HCT116 (cell line): ENCODE measurements at regions not wholly inside any gene's neighbourhood (a gene's known extent, or its start where the extent isn't known, plus 50 kb on each side); places are given as distances from the start of the nearest gene placed in this dataset.

Experiments
- ATAC-seq: fragments of 200-7000 bp; cut with Tn5 transposase; 2 replicates; pipeline ENCODE4 v1.9.1; 2020; ENCODE audit warnings: mild to moderate bottlenecking, moderate library complexity
- BruUV-seq: library from RNA; stranded (reverse); fragments of 400-500 nt; replicated peaks from 2 replicates; lab custom pipeline; 2021; lab: Mats Ljungman, UMichigan
- CTCF ChIA-PET: fragments of 300-600 bp; sonication (Branson Sonifier 250); formaldehyde crosslinking; loops from one replicate; lab custom pipeline; 2021; ENCODE audit warnings: antibody characterized with exemption; lab: Charles Lee
- POLR2A ChIA-PET: fragments of 300-600, 350-600 bp; sonication (Branson Sonifier 250); formaldehyde crosslinking; loops from one replicate; lab custom pipeline; 2021; ENCODE audit warnings: antibody characterized with exemption; lab: Charles Lee
- RAD21 ChIA-PET, 2 experiments: fragments of 300-600 bp; sonication (Branson Sonifier 250); formaldehyde crosslinking; loops; one replicate each; lab custom pipeline; 2023; ENCODE audit warnings: low total read pairs in 2 of 2; ENCODE audit not compliant: uncharacterized antibody in 2 of 2, unreplicated experiment in 2 of 2, low non-redundant PET in 1 of 2; lab: Charles Lee
- DNase-seq: peaks from one replicate; pipeline ENCODE4 v3.0.0-alpha.2; 2010; ENCODE audit warnings: low read depth, low spot score
- H2AFZ ChIP-seq: fragments of 200-600 bp; shearing (Covaris generic), sonication (generic); 2 replicates; pipeline ENCODE4 v1.6.1; 2017; ENCODE audit warnings: low read depth, mixed run types, mixed read lengths, antibody characterized with exemption, low read length; ENCODE audit not compliant: poor library complexity, severe bottlenecking
- H3K27ac ChIP-seq: 2 replicates; pipeline ENCODE4 v1.5.1; 2012; ENCODE audit warnings: low read depth, low read length
- H3K27me3 ChIP-seq: fragments of 200-600 bp; sonication (generic); 2 replicates; pipeline ENCODE4 v1.6.1; 2016; ENCODE audit warnings: mixed run types, low read length, mixed read lengths; ENCODE audit not compliant: insufficient read depth
- H3K36me3 ChIP-seq, 2 experiments: fragments of 200-500 bp in 1 of 2; fragments of 200-600 bp in 1 of 2; sonication (Bioruptor generic) in 1 of 2; sonication (generic) in 1 of 2; 2 replicates each; pipeline versions ENCODE4 v1.5.1 to v1.6.1; 2014 to 2016; ENCODE audit warnings: low read length in 2 of 2, inconsistent platforms in 1 of 2, mixed read lengths in 1 of 2, mixed run types in 1 of 2; ENCODE audit not compliant: insufficient read depth in 2 of 2, control insufficient read depth in 1 of 2
- H3K4me1 ChIP-seq, 2 experiments: fragments of 200-600 bp in 1 of 2; sonication (generic) in 1 of 2; 2 replicates each; pipeline versions ENCODE4 v1.5.1 to v1.6.1; 2012 to 2017; ENCODE audit warnings: low read length in 2 of 2, inconsistent platforms in 1 of 2, mild to moderate bottlenecking in 1 of 2, mixed read lengths in 1 of 2, mixed run types in 1 of 2, moderate library complexity in 1 of 2; ENCODE audit not compliant: insufficient read depth in 2 of 2, control insufficient read depth in 1 of 2
- H3K4me2 ChIP-seq: fragments of 200-600 bp; sonication (generic); 2 replicates; pipeline ENCODE4 v1.6.1; 2017; ENCODE audit warnings: mixed run types, low read length, mixed read lengths
- H3K4me3 ChIP-seq, 2 experiments: fragments of 200-600 bp in 1 of 2; sonication (generic) in 1 of 2; replicated peaks in 1 of 2; 2 replicates each; pipeline ENCODE4 v1.5.1; 2011 to 2016; ENCODE audit warnings: low read length in 2 of 2, control low read depth in 1 of 2, low read depth in 1 of 2, mild to moderate bottlenecking in 1 of 2, mixed read lengths in 1 of 2, mixed run types in 1 of 2
- H3K79me2 ChIP-seq: fragments of 200-600 bp; sonication (generic); 2 replicates; pipeline ENCODE4 v1.6.1; 2017; ENCODE audit warnings: mild to moderate bottlenecking, mixed run types, low read length, moderate library complexity, mixed read lengths; ENCODE audit not compliant: insufficient read depth
- H3K9ac ChIP-seq: fragments of 200-600 bp; sonication (generic); 2 replicates; pipeline ENCODE4 v1.6.1; 2016; ENCODE audit warnings: low read length, mixed read lengths
- H3K9me2 ChIP-seq: fragments of 200-600 bp; sonication (generic), shearing (Covaris generic); 2 replicates; pipeline ENCODE4 v1.6.1; 2017; ENCODE audit warnings: mixed run types, mild to moderate bottlenecking, moderate library complexity; ENCODE audit not compliant: insufficient read depth
- H3K9me3 ChIP-seq, 2 experiments: fragments of 200-500 bp in 1 of 2; fragments of 200-600 bp in 1 of 2; sonication (Bioruptor generic) in 1 of 2; sonication (generic) in 1 of 2; 2 replicates each; pipeline ENCODE4 v1.6.1; 2014 to 2017; ENCODE audit warnings: low read length in 2 of 2, mixed read lengths in 2 of 2, inconsistent platforms in 1 of 2, low read depth in 1 of 2, mild to moderate bottlenecking in 1 of 2, mixed run types in 1 of 2, moderate library complexity in 1 of 2; ENCODE audit not compliant: control insufficient read depth in 1 of 2, insufficient read depth in 1 of 2
- H4K20me1 ChIP-seq: fragments of 200-600 bp; sonication (generic), shearing (Covaris generic); 2 replicates; pipeline ENCODE4 v1.6.1; 2017; ENCODE audit warnings: mixed run types, mild to moderate bottlenecking, moderate library complexity; ENCODE audit not compliant: insufficient read depth
- CBX3 ChIP-seq: IDR thresholded peaks from 2 replicates; pipeline ENCODE4 v1.6.1; 2012; ENCODE audit warnings: low read depth
- CEBPB ChIP-seq: IDR thresholded peaks from 2 replicates; pipeline ENCODE4 v1.6.1; 2012; ENCODE audit warnings: low read depth
- ELF1 ChIP-seq: IDR thresholded peaks from 2 replicates; pipeline ENCODE4 v1.6.1; 2012; ENCODE audit warnings: low read depth, borderline replicate concordance
- EZH2 ChIP-seq: fragments of 200-600 bp; sonication (generic); IDR thresholded peaks from 2 replicates; pipeline ENCODE4 v1.6.1; 2017; ENCODE audit warnings: antibody characterized with exemption, mixed run types
- EZH2phosphoT487 ChIP-seq: fragments of 200-600 bp; IDR thresholded peaks from 2 replicates; pipeline ENCODE4 v1.6.1; 2018; ENCODE audit warnings: antibody characterized with exemption, borderline replicate concordance
- FOSL1 ChIP-seq: IDR thresholded peaks from 2 replicates; pipeline ENCODE4 v1.6.1; 2012; ENCODE audit warnings: low read depth
- JUND ChIP-seq: IDR thresholded peaks from 2 replicates; pipeline ENCODE4 v1.6.1; 2012
- POLR2A ChIP-seq: IDR thresholded peaks from 2 replicates; pipeline ENCODE4 v1.7.0; 2011; ENCODE audit warnings: borderline replicate concordance; ENCODE audit not compliant: insufficient read depth, insufficient read length; ENCODE audit errors: extremely low read depth
- POLR2AphosphoS5 ChIP-seq: IDR thresholded peaks from 2 replicates; pipeline ENCODE4 v1.6.1; 2011; ENCODE audit warnings: mild to moderate bottlenecking, low read depth, low read length, moderate library complexity
- RAD21 ChIP-seq: IDR thresholded peaks from 2 replicates; pipeline ENCODE4 v1.6.1; 2012; ENCODE audit warnings: low read depth, mild to moderate bottlenecking
- SIN3A ChIP-seq: IDR thresholded peaks from 2 replicates; pipeline ENCODE4 v1.6.1; 2012; ENCODE audit warnings: low read depth
- SP1 ChIP-seq: IDR thresholded peaks from 2 replicates; pipeline ENCODE4 v1.6.1; 2012; ENCODE audit warnings: low read depth
- SRF ChIP-seq: IDR thresholded peaks from 2 replicates; pipeline ENCODE4 v1.6.1; 2012; ENCODE audit warnings: low read depth
- ZFX ChIP-seq: fragments of 450-650 bp; IDR thresholded peaks from 2 replicates; pipeline ENCODE4 v1.6.1; 2017
- ZNF274 ChIP-seq: fragments of 200-500 bp; sonication (Bioruptor generic); IDR thresholded peaks from 2 replicates; pipeline ENCODE4 v1.6.1; 2014; ENCODE audit warnings: mild to moderate bottlenecking, low read depth, low read length, inconsistent platforms
- intact Hi-C: fragments of 100-400 bp; cut with micrococcal nuclease; formaldehyde crosslinking; loops from 2 replicates; pipeline ENCODE4 v1.10.0; 2022
- TF ChIP-seq, protein P1 (sequence below): IDR thresholded peaks from 2 replicates; pipeline ENCODE4 v1.6.1; 2012
- TF ChIP-seq, protein P2 (sequence below), 3 experiments: fragments of 200-600 bp in 1 of 3; sonication (generic) in 1 of 3; IDR thresholded peaks in 2 of 3; conservative IDR thresholded peaks in 1 of 3; 2 replicates each; pipeline ENCODE4 v1.5.1; 2012 to 2017; ENCODE audit warnings: low read depth in 2 of 3, low read length in 2 of 3, antibody characterized with exemption in 1 of 3, borderline replicate concordance in 1 of 3, control low read depth in 1 of 3, mild to moderate bottlenecking in 1 of 3, mixed read lengths in 1 of 3, mixed run types in 1 of 3, moderate library complexity in 1 of 3; ENCODE audit not compliant: insufficient read depth in 1 of 3
- TF ChIP-seq, protein P3 (sequence below): IDR thresholded peaks from 2 replicates; pipeline ENCODE4 v1.6.1; 2011; ENCODE audit warnings: mild to moderate bottlenecking, low read length, moderate library complexity; ENCODE audit not compliant: insufficient replicate concordance; ENCODE audit errors: extremely low read depth

DNA sequence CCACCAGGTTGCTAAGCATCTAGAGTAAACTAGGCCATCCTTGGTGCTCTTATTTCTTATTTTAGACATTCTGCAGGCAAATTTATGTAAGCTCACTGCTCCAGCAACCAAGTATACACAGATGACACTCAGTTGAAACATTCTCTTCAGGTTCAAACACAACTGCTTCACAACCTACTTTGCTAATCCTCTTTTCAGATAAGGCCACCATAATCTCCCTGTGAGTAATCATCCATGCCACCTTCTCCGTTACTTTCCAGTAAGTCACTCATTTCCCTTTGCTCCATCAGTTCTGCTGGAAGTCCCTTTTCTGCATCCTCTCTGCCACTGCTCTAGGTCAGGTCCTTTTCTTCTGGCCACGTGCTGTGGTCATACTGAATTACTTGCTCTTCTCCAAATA, 120.2 kb upstream of the WDFY3 start (continued):
- no peak for TF ChIP-seq ZNF274
- TF ChIP-seq SP1: no peak
- TF ChIP-seq ZFX: no peak
- no peak for TF ChIP-seq CBX3
- no peak for TF ChIP-seq EZH2
- no peak for TF ChIP-seq CEBPB
- no peak for TF ChIP-seq SIN3A
- TF ChIP-seq POLR2AphosphoS5: no peak
- TF ChIP-seq POLR2A: no peak

DNA sequence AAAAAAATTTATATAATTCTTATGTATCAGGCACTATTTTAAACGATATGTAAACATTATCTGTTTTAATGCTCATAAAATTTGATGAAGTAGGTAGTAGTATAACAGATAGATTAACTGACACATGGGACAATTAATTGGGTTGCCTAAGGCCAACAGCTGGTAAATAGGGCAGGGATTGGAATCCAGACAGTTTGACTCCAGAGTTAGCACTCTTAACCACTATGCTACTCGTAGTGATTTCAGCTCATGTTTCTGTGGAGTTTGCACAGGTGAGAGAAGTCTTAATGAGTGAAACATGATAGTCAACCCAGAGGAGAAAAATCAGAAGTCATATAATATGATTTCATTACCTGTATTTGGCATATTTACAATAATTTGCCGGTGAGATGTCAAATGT, 126.0 kb upstream of the WDFY3 start:
- H2AFZ ChIP-seq: no peak overlapping the region
- H4K20me1 ChIP-seq: no peaks in the 10 kb centered on the region
- no peak overlapping the region for H3K9ac ChIP-seq
- H3K9me3 ChIP-seq: peaks cover 0 to 4% of the 10 kb centered on the region in 2 experiments; a peak in 1 of 4 replicates
- H3K4me1 ChIP-seq: no peaks in the 10 kb centered on the region
- ChIA-PET RAD21 (no interaction called here), POLR2A (no interaction called here), CTCF (interaction anchor here (1.2 kb wide), 1 partner anchor 8 kb away, joined by 4 read pairs; no protein-coding TSS in a partner anchor)
- no peaks in the 10 kb centered on the region for H3K36me3 ChIP-seq
- no peaks in the 10 kb centered on the region for H3K9me2 ChIP-seq
- no peak overlapping the region for H3K4me3 ChIP-seq
- intact Hi-C loops: no loop called here
- H3K27me3 ChIP-seq: no peaks in the 10 kb centered on the region
- no TSS peak for BruUV-seq
- no peaks in the 10 kb centered on the region for H3K79me2 ChIP-seq
- ATAC-seq: no peak
- TF ChIP-seq SRF: no peak
- no peak for DNase-seq
- H3K27ac ChIP-seq: no peak overlapping the region
- no peak overlapping the region for H3K4me2 ChIP-seq

DNA sequence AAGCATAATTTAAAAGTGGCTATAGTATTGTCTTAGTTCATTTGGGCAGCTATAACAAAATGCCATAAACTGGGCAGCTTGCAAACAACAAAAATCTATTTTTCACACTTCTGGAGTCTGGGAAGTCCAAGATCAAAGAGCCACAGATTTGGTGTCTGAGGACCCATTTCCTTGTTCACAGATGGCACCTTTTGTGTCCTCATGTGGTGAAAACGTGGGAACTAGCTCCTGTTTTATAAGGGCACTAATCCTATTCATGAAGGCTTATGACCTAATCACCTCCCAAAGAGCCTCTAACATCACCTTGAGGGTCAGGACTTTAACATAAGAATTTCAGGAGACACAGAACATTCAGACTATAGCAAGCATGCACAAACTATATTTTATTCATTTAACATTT, 126.5 kb upstream of the WDFY3 start:
- no peaks in the 10 kb centered on the region for H3K36me3 ChIP-seq
- H4K20me1 ChIP-seq: no peaks in the 10 kb centered on the region
- intact Hi-C loops: no loop called here
- H3K9me2 ChIP-seq: no peaks in the 10 kb centered on the region
- no peaks in the 10 kb centered on the region for H3K4me1 ChIP-seq
- no peak overlapping the region for H3K4me2 ChIP-seq
- ATAC-seq (no peak), DNase-seq (no peak)
- no peak overlapping the region for H2AFZ ChIP-seq
- H3K27ac ChIP-seq: no peak overlapping the region
- no peak overlapping the region for H3K4me3 ChIP-seq
- CTCF ChIA-PET: interaction anchor here (1.2 kb wide), 1 partner anchor 9 kb away, joined by 4 read pairs; no protein-coding TSS in a partner anchor
- H3K9me3 ChIP-seq: peaks cover 0 to 4% of the 10 kb centered on the region in 2 experiments; a peak in 1 of 4 replicates
- no peaks in the 10 kb centered on the region for H3K27me3 ChIP-seq
- RAD21 ChIA-PET: no interaction called here
- no TSS peak for BruUV-seq
- POLR2A ChIA-PET: no interaction called here
- no peaks in the 10 kb centered on the region for H3K79me2 ChIP-seq
- H3K9ac ChIP-seq: no peak overlapping the region
- TF ChIP-seq EZH2phosphoT487: no peak
- TF ChIP-seq, protein P1, sequence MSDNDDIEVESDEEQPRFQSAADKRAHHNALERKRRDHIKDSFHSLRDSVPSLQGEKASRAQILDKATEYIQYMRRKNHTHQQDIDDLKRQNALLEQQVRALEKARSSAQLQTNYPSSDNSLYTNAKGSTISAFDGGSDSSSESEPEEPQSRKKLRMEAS: no peak
- no peak for TF ChIP-seq ELF1
- no peak for TF ChIP-seq CBX3
- TF ChIP-seq, protein P2, sequence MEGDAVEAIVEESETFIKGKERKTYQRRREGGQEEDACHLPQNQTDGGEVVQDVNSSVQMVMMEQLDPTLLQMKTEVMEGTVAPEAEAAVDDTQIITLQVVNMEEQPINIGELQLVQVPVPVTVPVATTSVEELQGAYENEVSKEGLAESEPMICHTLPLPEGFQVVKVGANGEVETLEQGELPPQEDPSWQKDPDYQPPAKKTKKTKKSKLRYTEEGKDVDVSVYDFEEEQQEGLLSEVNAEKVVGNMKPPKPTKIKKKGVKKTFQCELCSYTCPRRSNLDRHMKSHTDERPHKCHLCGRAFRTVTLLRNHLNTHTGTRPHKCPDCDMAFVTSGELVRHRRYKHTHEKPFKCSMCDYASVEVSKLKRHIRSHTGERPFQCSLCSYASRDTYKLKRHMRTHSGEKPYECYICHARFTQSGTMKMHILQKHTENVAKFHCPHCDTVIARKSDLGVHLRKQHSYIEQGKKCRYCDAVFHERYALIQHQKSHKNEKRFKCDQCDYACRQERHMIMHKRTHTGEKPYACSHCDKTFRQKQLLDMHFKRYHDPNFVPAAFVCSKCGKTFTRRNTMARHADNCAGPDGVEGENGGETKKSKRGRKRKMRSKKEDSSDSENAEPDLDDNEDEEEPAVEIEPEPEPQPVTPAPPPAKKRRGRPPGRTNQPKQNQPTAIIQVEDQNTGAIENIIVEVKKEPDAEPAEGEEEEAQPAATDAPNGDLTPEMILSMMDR (IDR thresholded peaks at IDR 0.05 in 2 of 3, conservative IDR thresholded peaks at IDR 0.05 in 1 of 3; ENCODE audit: borderline replicate concordance in 1 of 3, insufficient read depth in 1 of 3, low read depth in 2 of 3, low read length in 2 of 3): no peak
- TF ChIP-seq SIN3A: no peak
- TF ChIP-seq CEBPB: no peak
- TF ChIP-seq RAD21: no peak
- TF ChIP-seq, protein P3, sequence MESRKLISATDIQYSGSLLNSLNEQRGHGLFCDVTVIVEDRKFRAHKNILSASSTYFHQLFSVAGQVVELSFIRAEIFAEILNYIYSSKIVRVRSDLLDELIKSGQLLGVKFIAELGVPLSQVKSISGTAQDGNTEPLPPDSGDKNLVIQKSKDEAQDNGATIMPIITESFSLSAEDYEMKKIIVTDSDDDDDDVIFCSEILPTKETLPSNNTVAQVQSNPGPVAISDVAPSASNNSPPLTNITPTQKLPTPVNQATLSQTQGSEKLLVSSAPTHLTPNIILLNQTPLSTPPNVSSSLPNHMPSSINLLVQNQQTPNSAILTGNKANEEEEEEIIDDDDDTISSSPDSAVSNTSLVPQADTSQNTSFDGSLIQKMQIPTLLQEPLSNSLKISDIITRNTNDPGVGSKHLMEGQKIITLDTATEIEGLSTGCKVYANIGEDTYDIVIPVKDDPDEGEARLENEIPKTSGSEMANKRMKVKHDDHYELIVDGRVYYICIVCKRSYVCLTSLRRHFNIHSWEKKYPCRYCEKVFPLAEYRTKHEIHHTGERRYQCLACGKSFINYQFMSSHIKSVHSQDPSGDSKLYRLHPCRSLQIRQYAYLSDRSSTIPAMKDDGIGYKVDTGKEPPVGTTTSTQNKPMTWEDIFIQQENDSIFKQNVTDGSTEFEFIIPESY: no peak
- no peak for TF ChIP-seq JUND
- TF ChIP-seq FOSL1: no peak
- TF ChIP-seq ZNF274: no peak
